Upper lobe of right lung (tissue), 1 donor: ENCODE measurements at regions not wholly inside any gene's neighbourhood (a gene's known extent, or its start where the extent isn't known, plus 50 kb on each side); places are given as distances from the start of the nearest gene placed in this dataset.

Experiments
- ATAC-seq: fragments of 200-7000 bp; cut with Tn5 transposase; one replicate; pipeline ENCODE4 v1.9.1; 2020; ENCODE audit warnings: mild to moderate bottlenecking, moderate library complexity
- DNase-seq: peaks from one replicate; pipeline ENCODE4 v3.0.0-alpha.2; 2020
- H3K27ac ChIP-seq: fragments of 200-600 bp; one replicate; pipeline ENCODE4 v1.8.0; 2022
- H3K27me3 ChIP-seq: fragments of 200-600 bp; one replicate; pipeline ENCODE4 v1.8.0; 2022; ENCODE audit warnings: mild to moderate bottlenecking
- H3K36me3 ChIP-seq: fragments of 200-600 bp; one replicate; pipeline ENCODE4 v1.8.0; 2022
- H3K4me1 ChIP-seq: fragments of 200-600 bp; one replicate; pipeline ENCODE4 v1.8.0; 2022
- H3K4me3 ChIP-seq: fragments of 200-600 bp; one replicate; pipeline ENCODE4 v1.8.0; 2022; ENCODE audit warnings: mild to moderate bottlenecking
- H3K9me3 ChIP-seq: fragments of 200-600 bp; one replicate; pipeline ENCODE4 v1.8.0; 2022
- intact Hi-C: fragments of 100-400 bp; cut with DNase I; formaldehyde crosslinking; loops from one replicate; pipeline ENCODE4 v1.11.0; 2022
- TF ChIP-seq, protein P1 (sequence below): fragments of 200-600 bp; IDR thresholded peaks from one replicate; pipeline ENCODE4 v1.8.0; 2022; ENCODE audit warnings: antibody characterized with exemption
- donor health status: DM: no; HTN: yes; CAD: no; lungs with severe emphysema.

DNA sequence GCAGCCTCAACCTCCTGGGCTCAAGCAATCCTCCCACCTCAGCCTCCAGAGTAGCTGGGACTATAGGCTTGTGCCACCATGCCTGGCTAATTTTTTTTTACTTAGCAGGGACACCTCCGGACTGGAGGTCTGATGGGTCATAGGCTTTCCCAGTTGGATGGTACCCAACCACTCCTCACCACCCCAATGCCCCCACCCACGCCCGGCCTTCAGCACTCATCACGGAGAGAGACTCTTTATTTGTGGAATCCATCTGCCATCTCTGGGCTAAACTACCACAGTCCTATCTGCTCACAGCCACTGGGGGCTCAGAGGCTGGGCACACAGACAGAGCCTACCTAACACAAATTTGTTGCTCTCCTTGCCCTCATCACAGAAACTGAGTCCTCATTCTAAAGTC is 58.3 kb upstream of the STXBP1 start:
- intact Hi-C loops = no loop called here
- no peak overlapping the region for H3K4me3 ChIP-seq
- H3K4me1 ChIP-seq = peaks cover 89% of the 10 kb centered on the region
- peaks cover 5% of the 10 kb centered on the region for H3K36me3 ChIP-seq
- no peaks in the 10 kb centered on the region for H3K9me3 ChIP-seq
- H3K27ac ChIP-seq = peak overlapping the region; percentile 83
- no peak for ATAC-seq
- no peak for DNase-seq
- TF ChIP-seq, protein P1, sequence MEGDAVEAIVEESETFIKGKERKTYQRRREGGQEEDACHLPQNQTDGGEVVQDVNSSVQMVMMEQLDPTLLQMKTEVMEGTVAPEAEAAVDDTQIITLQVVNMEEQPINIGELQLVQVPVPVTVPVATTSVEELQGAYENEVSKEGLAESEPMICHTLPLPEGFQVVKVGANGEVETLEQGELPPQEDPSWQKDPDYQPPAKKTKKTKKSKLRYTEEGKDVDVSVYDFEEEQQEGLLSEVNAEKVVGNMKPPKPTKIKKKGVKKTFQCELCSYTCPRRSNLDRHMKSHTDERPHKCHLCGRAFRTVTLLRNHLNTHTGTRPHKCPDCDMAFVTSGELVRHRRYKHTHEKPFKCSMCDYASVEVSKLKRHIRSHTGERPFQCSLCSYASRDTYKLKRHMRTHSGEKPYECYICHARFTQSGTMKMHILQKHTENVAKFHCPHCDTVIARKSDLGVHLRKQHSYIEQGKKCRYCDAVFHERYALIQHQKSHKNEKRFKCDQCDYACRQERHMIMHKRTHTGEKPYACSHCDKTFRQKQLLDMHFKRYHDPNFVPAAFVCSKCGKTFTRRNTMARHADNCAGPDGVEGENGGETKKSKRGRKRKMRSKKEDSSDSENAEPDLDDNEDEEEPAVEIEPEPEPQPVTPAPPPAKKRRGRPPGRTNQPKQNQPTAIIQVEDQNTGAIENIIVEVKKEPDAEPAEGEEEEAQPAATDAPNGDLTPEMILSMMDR = no peak
- no peaks in the 10 kb centered on the region for H3K27me3 ChIP-seq

DNA sequence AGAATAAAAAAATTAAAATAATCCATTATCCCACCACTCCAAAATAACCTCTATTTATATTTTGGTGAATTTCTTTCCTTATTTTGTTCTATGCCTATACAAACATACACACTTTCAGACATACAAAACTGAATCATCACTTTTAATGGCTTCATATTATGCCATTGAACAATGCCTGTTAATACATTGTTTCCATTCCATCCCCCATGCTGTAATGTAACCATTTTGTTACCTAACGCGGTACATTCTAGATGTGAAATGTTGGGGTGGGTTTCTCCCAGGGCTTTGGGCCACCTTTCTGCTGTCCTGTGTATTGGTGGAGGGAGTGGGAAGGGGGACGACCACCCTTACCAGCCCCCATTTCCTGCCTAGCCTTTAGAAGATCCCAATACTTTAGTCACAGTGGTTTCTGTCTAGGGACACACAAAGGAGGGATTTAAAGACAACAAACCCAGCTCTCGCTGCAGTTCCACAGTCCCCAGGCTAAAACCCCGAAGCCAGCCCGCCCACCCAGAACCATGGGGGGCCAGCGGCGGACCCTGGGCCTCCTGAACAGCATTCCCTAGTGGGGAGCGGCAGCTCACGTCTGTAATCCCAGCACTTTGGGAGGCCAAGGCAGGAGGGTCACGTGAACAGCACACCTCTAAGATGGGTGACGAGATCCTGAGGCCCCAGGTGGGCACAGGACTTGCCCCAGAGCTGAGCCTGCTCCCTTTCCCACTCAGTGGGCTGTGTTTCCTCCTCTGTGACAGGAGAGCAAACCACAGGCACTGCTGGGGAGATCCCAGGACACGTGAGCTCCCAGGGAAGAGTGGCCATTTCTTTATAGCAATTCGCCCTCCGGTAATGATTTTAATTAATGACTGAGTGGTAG is 56.9 kb upstream of the STXBP1 start:
- H3K9me3 ChIP-seq = no peaks in the 10 kb centered on the region
- peak overlapping the region; percentile 83 for H3K27ac ChIP-seq
- no peak for DNase-seq
- H3K36me3 ChIP-seq = peaks cover 2% of the 10 kb centered on the region
- no peaks in the 10 kb centered on the region for H3K27me3 ChIP-seq
- intact Hi-C loops = no loop called here
- TF ChIP-seq, protein P1 = no peak
- no peak for ATAC-seq
- no peak overlapping the region for H3K4me3 ChIP-seq
- peaks cover 92% of the 10 kb centered on the region for H3K4me1 ChIP-seq

DNA sequence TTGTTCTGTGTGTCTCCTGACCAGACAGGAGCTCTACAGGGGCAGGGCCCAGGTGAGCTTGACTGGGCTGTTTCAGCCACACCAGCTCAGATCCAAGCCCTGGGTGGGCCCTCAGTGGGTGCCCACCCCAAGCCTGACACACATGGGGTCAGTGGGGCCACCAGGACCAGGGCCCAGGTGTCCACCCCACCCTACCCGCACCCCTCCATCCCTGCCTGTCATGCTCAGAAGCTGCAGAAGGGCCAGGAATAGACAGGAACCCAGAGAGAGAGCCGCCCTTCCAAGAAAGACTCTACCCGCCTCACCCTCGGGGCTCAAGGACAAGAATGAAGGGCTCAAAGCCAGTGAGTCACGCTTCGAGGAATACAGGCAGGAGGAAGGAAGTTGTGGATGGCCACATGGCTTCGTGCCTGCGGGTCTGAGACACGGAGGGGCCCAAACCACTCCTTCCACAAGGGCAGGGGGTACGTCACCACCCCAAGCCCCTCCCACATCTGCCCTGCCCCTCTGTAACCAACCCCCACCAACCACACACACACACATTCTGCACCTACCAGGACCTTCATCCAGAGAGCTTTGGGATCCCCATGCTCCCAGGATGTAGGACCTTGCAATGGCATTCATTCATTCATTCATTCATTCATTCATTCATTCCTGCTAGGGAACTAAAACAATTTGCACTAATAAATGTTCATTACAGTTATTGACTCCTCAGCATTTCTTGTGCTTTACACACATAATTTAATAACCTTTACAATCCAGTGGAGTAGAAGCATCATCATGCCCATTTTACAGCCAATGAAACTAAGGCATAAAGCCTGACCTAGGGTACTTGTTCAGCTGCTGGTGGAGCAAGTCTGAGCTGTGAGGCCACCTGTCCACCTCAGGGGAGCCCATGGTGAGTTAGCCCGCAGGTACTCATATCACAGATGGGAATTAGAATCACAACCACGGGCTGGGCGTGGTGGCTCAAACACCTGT is 55.9 kb upstream of the STXBP1 start:
- Histone ChIP-seq H3K27ac (peak overlapping the region; percentile 83), H3K9me3 (no peaks in the 10 kb centered on the region), H3K27me3 (no peaks in the 10 kb centered on the region), H3K4me3 (no peak overlapping the region), H3K36me3 (peaks cover 11% of the 10 kb centered on the region), H3K4me1 (peaks cover 92% of the 10 kb centered on the region)
- DNase-seq = peak; percentile 88
- TF ChIP-seq, protein P1 = no peak
- intact Hi-C loops = no loop called here
- peak; percentile 89 for ATAC-seq

DNA sequence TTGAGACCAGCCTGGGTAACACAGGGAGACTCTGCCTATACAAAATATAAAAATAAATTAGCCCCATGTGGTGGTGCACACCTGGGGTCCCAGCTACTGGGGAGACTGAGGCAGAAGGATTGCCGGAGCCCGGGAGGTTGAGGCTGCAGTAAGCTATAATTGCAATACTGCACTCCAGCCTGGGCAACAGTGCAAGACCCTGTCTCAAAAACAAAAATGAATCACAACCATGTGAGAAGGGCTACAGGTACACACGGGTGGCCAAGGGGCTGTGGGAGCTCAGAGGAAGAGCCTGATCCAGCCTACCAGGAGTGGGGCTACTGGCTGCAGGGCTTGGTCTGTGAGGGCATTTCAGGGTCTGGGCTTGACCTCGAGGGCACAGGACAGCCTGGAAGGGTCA is 55.2 kb upstream of the STXBP1 start:
- Histone ChIP-seq H3K4me3 (no peak overlapping the region), H3K9me3 (no peaks in the 10 kb centered on the region), H3K4me1 (peaks cover 92% of the 10 kb centered on the region), H3K36me3 (peaks cover 12% of the 10 kb centered on the region), H3K27me3 (no peaks in the 10 kb centered on the region), H3K27ac (peak overlapping the region; percentile 83)
- no peak for ATAC-seq
- TF ChIP-seq, protein P1 = no peak
- DNase-seq = no peak
- intact Hi-C loops = no loop called here

DNA sequence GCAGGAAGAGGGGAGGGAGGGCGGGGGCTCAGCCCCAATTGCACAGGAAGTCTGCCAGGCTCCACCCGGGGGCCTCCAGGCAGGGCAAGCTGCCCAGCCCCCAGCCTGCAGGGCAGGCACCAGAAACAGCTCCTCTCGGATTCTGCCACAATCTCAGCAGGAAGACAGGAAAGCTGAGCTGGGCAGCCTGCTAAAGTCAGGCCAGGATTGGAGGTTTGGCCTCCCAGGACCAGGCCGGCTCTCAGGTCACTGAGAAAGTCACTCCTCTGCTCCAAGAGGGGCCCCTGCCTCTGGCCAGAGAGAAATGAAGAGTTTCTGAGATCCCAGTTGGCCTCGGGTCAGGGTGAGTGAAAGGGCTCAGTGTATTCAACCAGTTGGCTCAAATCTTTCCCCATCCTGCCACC is 54.6 kb upstream of the STXBP1 start:
- no peak overlapping the region for H3K4me3 ChIP-seq
- H3K27me3 ChIP-seq = no peaks in the 10 kb centered on the region
- H3K36me3 ChIP-seq = peaks cover 12% of the 10 kb centered on the region
- H3K27ac ChIP-seq = peak overlapping the region; percentile 83
- ATAC-seq = no peak
- H3K4me1 ChIP-seq = peaks cover 96% of the 10 kb centered on the region
- no peak for DNase-seq
- intact Hi-C loops = no loop called here
- TF ChIP-seq, protein P1 = no peak
- H3K9me3 ChIP-seq = no peaks in the 10 kb centered on the region
